ENCODE measurements at regions not wholly inside any gene's neighbourhood (a gene's known extent, or its start where the extent isn't known, plus 50 kb on each side); places are given as distances from the start of the nearest gene placed in this dataset.

DNA sequence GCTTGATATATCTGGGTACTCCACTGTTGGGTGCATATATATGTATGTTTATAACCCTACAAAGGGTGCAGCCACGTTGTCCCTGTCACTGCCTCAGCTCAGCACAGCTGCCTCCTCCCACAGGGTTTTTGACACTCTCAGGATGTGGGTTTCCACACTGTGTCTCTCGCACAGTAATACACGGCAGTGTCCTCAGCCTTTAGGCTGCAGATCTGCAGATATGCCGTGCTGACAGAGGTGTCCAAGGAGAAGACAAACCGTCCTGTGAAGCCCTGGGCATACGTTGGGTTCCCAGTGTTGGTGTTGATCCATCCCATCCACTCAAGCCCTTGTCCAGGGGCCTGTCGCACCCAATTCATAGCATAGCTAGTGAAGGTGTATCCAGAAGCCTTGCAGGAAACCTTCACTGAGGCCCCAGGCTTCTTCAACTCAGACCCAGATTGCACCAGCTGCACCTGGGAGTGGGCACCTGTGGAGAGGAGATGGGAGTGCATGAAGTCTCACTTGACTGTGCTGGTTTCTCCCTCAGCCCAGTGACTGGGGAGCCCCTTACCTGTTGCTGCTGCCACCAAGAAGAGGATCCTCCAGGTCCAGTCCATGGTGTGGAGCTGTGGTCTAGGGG is 498.7 kb downstream of the TMEM121 start:
- TF ChIP-seq CTCF (IDR thresholded peaks at IDR 0.05) (no peak), EZH2 (IDR thresholded peaks at IDR 0.05; ENCODE audit: borderline replicate concordance, insufficient read depth, low read depth, low read length, poor library complexity, severe bottlenecking) (no peak)
